Gastrocnemius medialis (tissue), 4 donors: ENCODE measurements at regions not wholly inside any gene's neighbourhood (a gene's known extent, or its start where the extent isn't known, plus 50 kb on each side); places are given as distances from the start of the nearest gene placed in this dataset.

Source experiments
- ATAC-seq, 2 donors: fragments of 150-250 bp; one replicate each; pipeline ENCODE4 v1.9.1; 2016
- DNase-seq, 2 donors: peaks; one replicate each; pipeline ENCODE4 v3.0.0-alpha.2; 2019
- H3K27ac ChIP-seq, 4 donors: fragments of 200-600 bp; sonication (generic); 1 replicate in 1 of 4; 2 replicates in 3 of 4; pipeline ENCODE4 v1.5.1; 2016 to 2018; ENCODE audit warnings: mild to moderate bottlenecking in 2 of 4, moderate library complexity in 1 of 4
- H3K27me3 ChIP-seq, 3 donors: fragments of 200-600 bp; sonication (generic) in 2 of 3; 1 replicate in 1 of 3; 2 replicates in 2 of 3; pipeline versions ENCODE4 v1.5.1 to v1.6.0; 2016 to 2019; ENCODE audit warnings: mild to moderate bottlenecking in 1 of 3, moderate library complexity in 1 of 3
- H3K36me3 ChIP-seq, 2 donors: fragments of 200-600 bp; sonication (generic) in 1 of 2; one replicate each; pipeline ENCODE4 v1.5.1; 2017 to 2018
- H3K4me1 ChIP-seq, 2 donors: fragments of 200-600 bp; sonication (generic) in 1 of 2; one replicate each; pipeline ENCODE4 v1.5.1; 2016 to 2017; ENCODE audit warnings: mild to moderate bottlenecking in 2 of 2
- H3K4me3 ChIP-seq, 4 donors: fragments of 200-600 bp; sonication (generic) in 3 of 4; 1 replicate in 1 of 4; 2 replicates in 3 of 4; pipeline ENCODE4 v1.5.1; 2016 to 2019; ENCODE audit warnings: mild to moderate bottlenecking in 2 of 4
- H3K9me3 ChIP-seq, 3 donors: fragments of 200-600 bp; sonication (generic) in 2 of 3; 1 replicate in 1 of 3; 2 replicates in 2 of 3; pipeline ENCODE4 v1.5.1; 2016 to 2019
- POLR2A ChIP-seq, 2 donors: fragments of 450-650 bp; IDR thresholded peaks; one replicate each; pipeline ENCODE4 v1.6.1; 2017; ENCODE audit warnings: antibody characterized with exemption in 2 of 2, mild to moderate bottlenecking in 2 of 2, moderate library complexity in 2 of 2
- in situ Hi-C, 4 donors: fragments of 200-750 bp; cut with MboI; loops; one replicate each; pipeline versions ENCODE4 v1.15.0 to v1.8.0; 2017; ENCODE audit warnings: low sequenced_read_pairs in 4 of 4
- intact Hi-C: fragments of 100-400 bp; cut with DNase I; formaldehyde crosslinking; loops from one replicate; pipeline ENCODE4 v1.15.1; 2023; ENCODE audit warnings: low total_unique reads
- TF ChIP-seq, protein P1 (sequence below), 5 experiments: fragments of 450-650 bp in 3 of 5; fragments of 200-600 bp in 2 of 5; sonication (generic) in 2 of 5; IDR thresholded peaks in 4 of 5; conservative IDR thresholded peaks in 1 of 5; 1 replicate in 4 of 5; 2 replicates in 1 of 5; pipeline ENCODE4 v1.5.1; 2016 to 2019; ENCODE audit warnings: antibody characterized with exemption in 5 of 5, mild to moderate bottlenecking in 3 of 5, moderate library complexity in 3 of 5

GRCh38 chr22:49239264-49240015 lies 588.2 kb downstream of the BRD1 start:
- no peak overlapping the region for H3K27ac ChIP-seq
- in situ Hi-C loops (no loop called here), intact Hi-C loops (no loop called here)
- ATAC-seq = no peak
- no peaks in the 10 kb centered on the region for H3K36me3 ChIP-seq
- TF ChIP-seq, protein P1, sequence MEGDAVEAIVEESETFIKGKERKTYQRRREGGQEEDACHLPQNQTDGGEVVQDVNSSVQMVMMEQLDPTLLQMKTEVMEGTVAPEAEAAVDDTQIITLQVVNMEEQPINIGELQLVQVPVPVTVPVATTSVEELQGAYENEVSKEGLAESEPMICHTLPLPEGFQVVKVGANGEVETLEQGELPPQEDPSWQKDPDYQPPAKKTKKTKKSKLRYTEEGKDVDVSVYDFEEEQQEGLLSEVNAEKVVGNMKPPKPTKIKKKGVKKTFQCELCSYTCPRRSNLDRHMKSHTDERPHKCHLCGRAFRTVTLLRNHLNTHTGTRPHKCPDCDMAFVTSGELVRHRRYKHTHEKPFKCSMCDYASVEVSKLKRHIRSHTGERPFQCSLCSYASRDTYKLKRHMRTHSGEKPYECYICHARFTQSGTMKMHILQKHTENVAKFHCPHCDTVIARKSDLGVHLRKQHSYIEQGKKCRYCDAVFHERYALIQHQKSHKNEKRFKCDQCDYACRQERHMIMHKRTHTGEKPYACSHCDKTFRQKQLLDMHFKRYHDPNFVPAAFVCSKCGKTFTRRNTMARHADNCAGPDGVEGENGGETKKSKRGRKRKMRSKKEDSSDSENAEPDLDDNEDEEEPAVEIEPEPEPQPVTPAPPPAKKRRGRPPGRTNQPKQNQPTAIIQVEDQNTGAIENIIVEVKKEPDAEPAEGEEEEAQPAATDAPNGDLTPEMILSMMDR (IDR thresholded peaks at IDR 0.05 in 4 of 5, conservative IDR thresholded peaks at IDR 0.05 in 1 of 5) = no peak
- no peak for TF ChIP-seq POLR2A (IDR thresholded peaks at IDR 0.05)
- H3K27me3 ChIP-seq = no peaks in the 10 kb centered on the region
- DNase-seq = no peak
- no peak overlapping the region for H3K4me3 ChIP-seq
- H3K4me1 ChIP-seq = no peaks in the 10 kb centered on the region
- no peaks in the 10 kb centered on the region for H3K9me3 ChIP-seq

- in situ Hi-C loops (no loop called here), intact Hi-C loops (no loop called here)
- no peaks in the 10 kb centered on the region for H3K27me3 ChIP-seq
Observed at GRCh38 chr22:49238181-49239141, 589.2 kb downstream of the BRD1 start.

GRCh38 chr22:49237703-49238102 lies 590.0 kb downstream of the BRD1 start:
- no peak for TF ChIP-seq POLR2A (IDR thresholded peaks at IDR 0.05)
- TF ChIP-seq, protein P1 (IDR thresholded peaks at IDR 0.05 in 4 of 5, conservative IDR thresholded peaks at IDR 0.05 in 1 of 5) = no peak
- in situ Hi-C loops = no loop called here
- H3K4me1 ChIP-seq = no peaks in the 10 kb centered on the region
- ATAC-seq = no peak
- H3K27me3 ChIP-seq = no peaks in the 10 kb centered on the region
- DNase-seq = no peak
- H3K27ac ChIP-seq = no peak overlapping the region
- H3K4me3 ChIP-seq = no peak overlapping the region
- H3K36me3 ChIP-seq = no peaks in the 10 kb centered on the region
- intact Hi-C loops = no loop called here
- H3K9me3 ChIP-seq = no peaks in the 10 kb centered on the region

More at GRCh38 chr22:49238181-49239141, 589.2 kb downstream of the BRD1 start:
- no peak overlapping the region for H3K4me3 ChIP-seq
- DNase-seq = no peak
- TF ChIP-seq POLR2A (IDR thresholded peaks at IDR 0.05) = no peak
- ATAC-seq = no peak
- H3K4me1 ChIP-seq = no peaks in the 10 kb centered on the region
- no peaks in the 10 kb centered on the region for H3K36me3 ChIP-seq
- H3K9me3 ChIP-seq = no peaks in the 10 kb centered on the region
- H3K27ac ChIP-seq = no peak overlapping the region

GRCh38 chr22:49237279-49237678 lies 590.4 kb downstream of the BRD1 start:
- TF ChIP-seq, protein P1 (IDR thresholded peaks at IDR 0.05 in 4 of 5, conservative IDR thresholded peaks at IDR 0.05 in 1 of 5) = no peak
- no peak for TF ChIP-seq POLR2A (IDR thresholded peaks at IDR 0.05)
- Histone ChIP-seq H3K36me3 (no peaks in the 10 kb centered on the region), H3K27me3 (no peaks in the 10 kb centered on the region), H3K4me3 (no peak overlapping the region), H3K27ac (no peak overlapping the region), H3K9me3 (no peaks in the 10 kb centered on the region), H3K4me1 (no peaks in the 10 kb centered on the region)
- in situ Hi-C loops = no loop called here
- DNase-seq (no peak), ATAC-seq (no peak)
- intact Hi-C loops = no loop called here

DNA sequence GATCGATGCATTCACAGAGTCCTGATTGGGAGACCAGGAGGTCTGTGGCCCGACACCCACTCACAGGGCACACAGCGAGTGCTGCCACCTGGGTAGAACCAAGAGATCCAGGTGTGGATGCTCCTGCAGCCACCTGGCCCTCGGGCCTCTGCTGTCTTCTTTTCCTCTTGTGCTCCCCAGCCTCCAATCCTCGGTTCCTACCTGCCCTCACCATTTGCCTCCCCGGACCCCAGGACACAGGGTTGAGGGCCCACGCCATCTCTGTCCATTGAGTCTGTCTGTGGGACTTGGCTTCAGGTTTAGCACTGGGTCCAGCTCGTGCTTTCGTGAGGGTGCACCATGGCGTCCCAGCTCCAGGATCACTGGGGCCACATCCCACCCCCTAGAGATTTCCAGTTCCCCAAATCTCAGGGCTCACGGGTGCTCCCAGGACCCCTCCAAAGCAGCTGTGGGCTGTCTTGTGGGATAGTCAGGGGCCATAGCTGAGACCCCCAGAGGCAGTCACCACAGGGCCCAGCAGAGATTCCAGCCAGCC lies 591.1 kb downstream of the BRD1 start:
- H3K27me3 ChIP-seq = no peaks in the 10 kb centered on the region
- no peaks in the 10 kb centered on the region for H3K36me3 ChIP-seq
- no peak for ATAC-seq
- in situ Hi-C loops = no loop called here
- H3K4me1 ChIP-seq = no peaks in the 10 kb centered on the region
- no peak for TF ChIP-seq POLR2A (IDR thresholded peaks at IDR 0.05)
- TF ChIP-seq, protein P1 (IDR thresholded peaks at IDR 0.05 in 4 of 5, conservative IDR thresholded peaks at IDR 0.05 in 1 of 5) = no peak
- no peak overlapping the region for H3K27ac ChIP-seq
- no peak overlapping the region for H3K4me3 ChIP-seq
- H3K9me3 ChIP-seq = no peaks in the 10 kb centered on the region
- intact Hi-C loops = no loop called here
- no peak for DNase-seq
